ENCODE measurements at regions not wholly inside any gene's neighbourhood (a gene's known extent, or its start where the extent isn't known, plus 50 kb on each side); places are given as distances from the start of the nearest gene placed in this dataset.
A peak's percentile ranks its signal among the peaks of the same experiment; 100 is the strongest.

DNA sequence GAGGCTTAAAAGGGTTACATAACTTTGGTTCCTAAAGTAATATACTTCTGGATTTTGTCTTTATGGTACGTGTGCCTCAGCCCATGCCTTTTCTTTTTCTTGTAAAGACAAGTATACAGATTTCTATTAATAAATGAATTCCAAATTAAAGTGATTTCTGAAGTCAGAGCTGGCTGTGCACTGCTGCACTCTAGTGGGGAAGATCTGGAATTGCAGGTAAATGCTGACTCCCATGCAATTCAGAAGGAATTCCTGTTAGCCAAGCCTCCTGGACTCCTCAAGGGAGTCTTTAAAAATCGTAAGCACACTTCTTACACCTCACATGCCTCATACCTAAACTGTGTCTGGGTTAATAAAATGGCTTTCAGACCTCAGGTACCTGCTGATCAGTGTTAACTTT lies 118.4 kb upstream of the SLC7A1 start:
- Histone ChIP-seq H3K4me3 (ENCODE audit: low read depth, low read length) (no peak overlapping the region), H3K27me3 (ENCODE audit: control insufficient read depth, insufficient read depth, low read length) (peaks cover 5% of the 10 kb centered on the region), H3K36me3 (ENCODE audit: control insufficient read depth, insufficient read depth, low read length) (no peaks in the 10 kb centered on the region)
- TF ChIP-seq, protein P1, sequence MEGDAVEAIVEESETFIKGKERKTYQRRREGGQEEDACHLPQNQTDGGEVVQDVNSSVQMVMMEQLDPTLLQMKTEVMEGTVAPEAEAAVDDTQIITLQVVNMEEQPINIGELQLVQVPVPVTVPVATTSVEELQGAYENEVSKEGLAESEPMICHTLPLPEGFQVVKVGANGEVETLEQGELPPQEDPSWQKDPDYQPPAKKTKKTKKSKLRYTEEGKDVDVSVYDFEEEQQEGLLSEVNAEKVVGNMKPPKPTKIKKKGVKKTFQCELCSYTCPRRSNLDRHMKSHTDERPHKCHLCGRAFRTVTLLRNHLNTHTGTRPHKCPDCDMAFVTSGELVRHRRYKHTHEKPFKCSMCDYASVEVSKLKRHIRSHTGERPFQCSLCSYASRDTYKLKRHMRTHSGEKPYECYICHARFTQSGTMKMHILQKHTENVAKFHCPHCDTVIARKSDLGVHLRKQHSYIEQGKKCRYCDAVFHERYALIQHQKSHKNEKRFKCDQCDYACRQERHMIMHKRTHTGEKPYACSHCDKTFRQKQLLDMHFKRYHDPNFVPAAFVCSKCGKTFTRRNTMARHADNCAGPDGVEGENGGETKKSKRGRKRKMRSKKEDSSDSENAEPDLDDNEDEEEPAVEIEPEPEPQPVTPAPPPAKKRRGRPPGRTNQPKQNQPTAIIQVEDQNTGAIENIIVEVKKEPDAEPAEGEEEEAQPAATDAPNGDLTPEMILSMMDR (IDR thresholded peaks at IDR 0.05; ENCODE audit: insufficient read depth, low read length, poor library complexity, severe bottlenecking) = peak; percentile 66
- no peak for DNase-seq (ENCODE audit: low read depth)

DNA sequence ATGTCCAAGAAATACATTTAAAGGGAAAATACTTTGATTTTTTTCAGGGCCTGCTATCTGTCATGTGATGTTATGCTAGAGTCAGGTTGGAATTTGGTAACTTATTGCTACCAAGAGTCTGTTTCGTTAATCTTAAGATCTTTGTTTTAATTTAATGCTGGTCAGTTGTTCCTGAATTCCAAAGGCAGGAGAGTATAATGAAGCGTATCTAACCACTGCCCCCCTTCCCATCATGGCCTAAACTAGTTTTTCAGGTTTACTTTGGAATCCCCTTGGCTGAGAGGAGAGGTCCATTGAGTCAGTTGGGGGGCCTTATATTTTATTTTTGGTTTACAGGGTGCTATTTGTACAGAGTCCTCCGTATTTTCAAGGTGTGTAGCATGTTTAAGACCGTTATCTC lies 116.3 kb upstream of the SLC7A1 start:
- DNase-seq (ENCODE audit: low read depth) = no peak
- peaks cover 5% of the 10 kb centered on the region for H3K27me3 ChIP-seq (ENCODE audit: control insufficient read depth, insufficient read depth, low read length)
- no peaks in the 10 kb centered on the region for H3K36me3 ChIP-seq (ENCODE audit: control insufficient read depth, insufficient read depth, low read length)
- H3K4me3 ChIP-seq (ENCODE audit: low read depth, low read length) = no peak overlapping the region
- TF ChIP-seq, protein P1 (IDR thresholded peaks at IDR 0.05; ENCODE audit: insufficient read depth, low read length, poor library complexity, severe bottlenecking) = no peak

DNA sequence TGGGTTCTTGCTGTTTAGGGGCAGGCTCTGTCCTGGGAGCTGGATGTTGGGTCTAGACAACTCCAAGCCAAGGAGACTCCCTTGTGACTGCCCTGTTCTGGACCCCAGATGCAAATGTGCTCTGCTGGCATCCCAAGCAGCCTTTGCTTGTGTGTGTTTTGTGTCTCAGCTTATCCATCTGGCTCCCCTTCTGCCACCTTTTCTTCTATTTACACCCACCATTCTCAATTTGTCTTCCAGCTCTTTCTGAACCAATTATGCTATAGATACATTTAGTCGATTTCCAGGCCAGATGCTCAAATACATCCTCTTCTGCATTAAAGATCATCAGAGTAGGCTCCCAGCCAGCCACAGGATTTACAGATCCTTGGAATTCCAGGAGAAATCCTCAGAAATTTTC lies 115.0 kb upstream of the SLC7A1 start:
- TF ChIP-seq, protein P1 (IDR thresholded peaks at IDR 0.05; ENCODE audit: insufficient read depth, low read length, poor library complexity, severe bottlenecking) = no peak
- Histone ChIP-seq H3K27me3 (ENCODE audit: control insufficient read depth, insufficient read depth, low read length) (peaks cover 5% of the 10 kb centered on the region), H3K4me3 (ENCODE audit: low read depth, low read length) (no peak overlapping the region), H3K36me3 (ENCODE audit: control insufficient read depth, insufficient read depth, low read length) (no peaks in the 10 kb centered on the region)
- DNase-seq (ENCODE audit: low read depth) = no peak

DNA sequence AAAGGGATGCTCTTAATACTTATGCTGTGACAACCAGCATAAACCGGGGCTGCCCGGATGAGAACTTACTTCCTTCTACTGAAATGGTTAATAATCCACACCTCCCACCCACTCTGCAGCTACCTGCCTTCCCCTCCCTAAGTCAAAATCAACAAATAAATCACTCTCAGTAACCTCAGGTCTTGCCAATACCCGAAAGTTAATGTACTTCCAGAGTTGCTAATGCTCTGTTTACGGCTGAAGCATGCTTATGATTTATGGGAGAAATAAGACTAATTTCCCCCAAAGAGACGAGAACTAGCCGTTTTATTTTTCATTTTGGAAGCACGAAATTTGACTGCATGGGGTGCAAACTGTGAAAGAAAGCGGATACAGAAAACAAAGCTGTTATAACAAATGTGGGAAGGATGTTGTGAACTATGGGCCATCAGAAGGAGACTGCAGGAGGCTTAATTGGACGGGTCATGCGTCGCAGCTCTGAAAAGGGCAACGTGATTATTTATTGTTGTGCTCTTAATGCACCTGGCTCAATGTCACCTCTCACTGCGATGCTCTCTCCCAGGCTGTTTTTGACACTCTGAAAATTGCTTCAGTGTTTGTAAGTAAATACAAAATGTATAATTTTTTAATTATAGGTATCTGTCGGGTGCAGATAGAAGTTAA lies 114.0 kb upstream of the SLC7A1 start:
- H3K27me3 ChIP-seq (ENCODE audit: control insufficient read depth, insufficient read depth, low read length) = peaks cover 5% of the 10 kb centered on the region
- no peak for DNase-seq (ENCODE audit: low read depth)
- no peaks in the 10 kb centered on the region for H3K36me3 ChIP-seq (ENCODE audit: control insufficient read depth, insufficient read depth, low read length)
- no peak overlapping the region for H3K4me3 ChIP-seq (ENCODE audit: low read depth, low read length)
- TF ChIP-seq, protein P1 (IDR thresholded peaks at IDR 0.05; ENCODE audit: insufficient read depth, low read length, poor library complexity, severe bottlenecking) = no peak

DNA sequence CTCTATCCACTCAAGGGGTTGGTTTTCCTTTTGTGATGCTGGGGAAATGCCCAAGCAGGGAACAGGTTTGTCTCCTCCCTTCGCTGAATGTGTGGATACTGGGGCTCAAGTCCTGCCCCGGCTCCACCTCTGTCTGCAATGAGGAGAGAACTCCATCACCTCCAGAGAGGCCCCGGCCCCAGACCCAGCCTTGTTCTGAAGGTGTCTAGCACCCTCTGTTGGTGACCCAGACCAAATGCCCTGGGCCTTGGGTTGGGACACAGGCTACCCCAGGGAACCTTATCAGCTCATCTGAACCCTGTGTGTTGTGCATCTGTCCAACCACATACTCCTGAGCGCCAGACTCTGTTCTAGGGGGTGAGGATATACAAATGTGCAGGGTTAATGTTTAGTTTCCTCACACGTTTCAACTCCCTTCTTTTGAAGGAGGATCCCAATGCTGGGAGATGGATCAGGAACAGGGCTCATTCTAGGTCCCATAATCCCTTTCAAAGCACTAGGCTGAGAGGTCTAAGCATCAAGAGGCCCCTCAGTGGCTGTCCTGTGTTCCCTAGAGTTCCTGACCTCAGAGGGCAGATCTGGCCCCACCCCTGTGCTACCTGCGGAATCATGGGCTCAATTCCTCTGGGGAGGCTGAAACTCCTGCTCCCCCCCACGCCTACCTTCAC lies 112.5 kb upstream of the SLC7A1 start:
- TF ChIP-seq, protein P1 (IDR thresholded peaks at IDR 0.05; ENCODE audit: insufficient read depth, low read length, poor library complexity, severe bottlenecking) = peak; percentile 55
- H3K27me3 ChIP-seq (ENCODE audit: control insufficient read depth, insufficient read depth, low read length) = peaks cover 5% of the 10 kb centered on the region
- no peaks in the 10 kb centered on the region for H3K36me3 ChIP-seq (ENCODE audit: control insufficient read depth, insufficient read depth, low read length)
- no peak for DNase-seq (ENCODE audit: low read depth)
- no peak overlapping the region for H3K4me3 ChIP-seq (ENCODE audit: low read depth, low read length)
